NCI-H146 (cell line): ENCODE measurements at regions not wholly inside any gene's neighbourhood (a gene's known extent, or its start where the extent isn't known, plus 50 kb on each side); places are given as distances from the start of the nearest gene placed in this dataset.

Source experiments
- DNase-seq: peaks from one replicate; lab custom pipeline; 2025; lab: John Stamatoyannopoulos, UW

DNA sequence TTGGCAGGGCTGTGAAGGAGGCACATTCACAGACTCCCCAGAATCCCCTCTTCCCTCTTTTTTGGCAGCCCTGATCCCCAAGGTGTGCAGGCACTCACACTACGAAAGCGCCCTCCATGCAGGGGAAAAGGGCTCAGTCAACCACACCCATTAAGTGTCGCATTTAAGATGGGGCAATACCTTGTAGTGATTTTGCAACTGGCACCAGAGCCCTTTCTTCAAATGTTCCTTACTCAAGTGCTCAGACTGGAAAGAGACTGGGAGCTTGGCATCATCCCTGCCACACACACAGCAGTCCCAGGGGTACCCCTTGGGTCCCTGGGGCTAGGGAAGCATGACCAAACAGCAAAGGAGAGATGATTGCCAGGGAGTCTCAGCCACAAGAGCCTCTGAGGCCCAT is 190.1 kb downstream of the HAUS1 start:
- no peak for DNase-seq

DNA sequence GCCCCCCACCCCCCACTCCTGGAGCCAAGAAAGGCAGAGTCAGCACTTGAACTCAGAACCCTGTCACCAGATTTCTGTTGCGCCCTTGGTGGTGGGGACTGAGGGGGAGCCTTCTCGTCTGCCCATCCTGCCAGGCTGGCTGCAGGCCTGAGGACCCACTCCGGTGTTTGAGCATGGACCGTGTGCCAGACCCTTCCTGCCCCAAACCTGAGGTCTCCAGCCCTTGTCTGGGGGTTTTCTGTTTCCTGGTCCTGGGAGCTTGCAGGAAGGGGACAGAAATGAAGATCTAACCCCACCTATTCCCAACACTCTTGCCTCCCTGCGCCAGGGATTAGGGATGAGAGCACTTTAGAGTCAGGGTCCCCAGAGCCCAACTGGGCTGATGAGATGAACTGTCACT is 190.6 kb downstream of the HAUS1 start:
- no peak for DNase-seq

DNA sequence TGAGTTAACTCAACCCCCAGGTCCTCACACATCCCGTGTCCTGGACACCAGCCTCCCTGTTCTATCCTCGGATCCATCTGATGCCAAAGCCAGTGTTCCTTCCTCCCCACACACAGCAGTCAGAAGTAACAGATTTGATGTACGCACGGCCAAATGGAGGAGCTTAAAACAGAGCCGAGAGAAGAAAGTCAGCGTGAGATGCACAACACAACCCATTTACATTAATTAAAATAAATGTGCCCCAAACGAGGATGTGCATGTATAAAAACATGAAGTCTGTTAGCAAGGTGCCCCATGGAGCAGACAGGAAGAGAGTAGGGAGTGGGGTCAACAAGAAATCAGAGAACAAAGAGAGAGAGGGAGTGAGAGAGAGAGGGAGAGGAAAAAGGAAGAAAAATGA is 191.2 kb downstream of the HAUS1 start:
- DNase-seq = no peak

DNA sequence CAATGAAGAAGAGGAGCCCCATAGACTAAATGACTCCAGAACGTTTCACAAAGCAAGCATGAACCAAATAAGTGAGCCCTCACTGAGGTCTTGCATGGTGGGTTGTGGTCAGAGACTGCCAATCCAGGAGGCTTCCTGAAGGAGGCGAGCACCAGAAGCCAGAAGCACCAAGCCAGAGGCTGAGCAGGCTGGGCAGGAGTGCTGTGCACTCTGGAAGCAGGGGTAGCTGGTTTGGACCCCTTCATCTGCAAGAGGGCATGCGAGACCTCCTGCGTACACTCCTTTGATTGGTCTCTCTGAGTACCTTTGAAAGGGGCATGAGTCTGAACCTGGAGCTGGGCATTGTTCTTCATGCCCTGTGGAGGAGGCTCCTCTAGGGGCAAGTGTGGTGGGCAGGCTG is 192.5 kb downstream of the HAUS1 start:
- DNase-seq = no peak

DNA sequence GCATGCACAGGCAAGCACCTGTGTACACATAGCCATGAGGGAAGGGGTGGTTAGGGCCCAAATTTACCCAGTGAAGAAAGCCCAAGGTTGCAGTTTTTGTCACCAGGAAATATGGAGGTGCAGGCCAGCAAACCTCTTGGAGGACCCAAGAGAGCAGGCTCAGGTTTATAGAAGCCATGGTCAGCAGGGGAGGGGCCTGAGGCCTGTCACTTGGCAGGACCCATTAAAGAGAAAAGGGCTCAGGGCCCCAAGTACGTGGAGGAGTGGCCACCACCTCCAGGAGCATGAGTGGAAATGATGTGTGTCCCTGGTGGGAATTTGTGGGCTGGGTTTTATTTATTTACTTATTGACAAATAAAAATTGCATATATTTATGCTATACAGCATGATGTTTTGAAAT is 192.9 kb downstream of the HAUS1 start:
- DNase-seq = no peak

DNA sequence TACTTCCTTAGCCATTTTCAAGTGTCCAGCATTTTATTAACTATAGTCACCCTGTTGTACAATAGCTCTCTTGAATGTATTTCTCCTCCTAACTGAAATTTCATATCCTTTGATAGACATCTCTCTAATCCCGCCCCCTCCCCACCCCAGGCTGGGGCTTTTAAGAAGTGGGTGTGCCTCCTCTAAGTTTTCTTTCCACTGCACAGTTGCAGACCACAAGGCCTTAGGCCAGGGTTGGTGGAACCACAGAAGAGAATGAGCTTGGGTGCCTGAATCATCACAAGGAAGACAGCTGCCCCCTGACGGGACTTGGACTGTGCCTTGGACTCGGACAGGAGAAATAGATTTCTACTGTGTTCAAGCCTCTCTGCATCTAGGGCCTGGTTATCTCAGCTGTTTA is 193.4 kb downstream of the HAUS1 start:
- DNase-seq = no peak

DNA sequence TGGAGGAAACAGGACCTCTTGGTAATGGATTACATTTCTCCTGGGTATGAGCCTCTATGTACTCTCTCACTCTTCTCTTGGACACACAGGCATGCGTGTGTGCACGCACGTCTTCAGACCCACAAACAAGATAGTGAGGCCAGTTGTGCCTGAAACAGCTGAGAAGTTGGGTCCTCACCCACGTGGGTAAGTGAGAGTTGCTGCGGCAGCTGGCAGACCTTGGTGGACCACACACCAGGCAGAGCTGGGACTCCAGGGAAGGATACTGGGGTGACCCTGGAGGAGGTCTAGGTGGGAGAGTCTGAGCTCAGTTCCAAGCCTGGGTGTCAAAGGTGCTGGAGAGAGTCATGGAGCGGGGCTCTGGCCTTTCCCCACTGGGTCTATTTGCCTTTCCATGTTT is 194.3 kb downstream of the HAUS1 start:
- no peak for DNase-seq

DNA sequence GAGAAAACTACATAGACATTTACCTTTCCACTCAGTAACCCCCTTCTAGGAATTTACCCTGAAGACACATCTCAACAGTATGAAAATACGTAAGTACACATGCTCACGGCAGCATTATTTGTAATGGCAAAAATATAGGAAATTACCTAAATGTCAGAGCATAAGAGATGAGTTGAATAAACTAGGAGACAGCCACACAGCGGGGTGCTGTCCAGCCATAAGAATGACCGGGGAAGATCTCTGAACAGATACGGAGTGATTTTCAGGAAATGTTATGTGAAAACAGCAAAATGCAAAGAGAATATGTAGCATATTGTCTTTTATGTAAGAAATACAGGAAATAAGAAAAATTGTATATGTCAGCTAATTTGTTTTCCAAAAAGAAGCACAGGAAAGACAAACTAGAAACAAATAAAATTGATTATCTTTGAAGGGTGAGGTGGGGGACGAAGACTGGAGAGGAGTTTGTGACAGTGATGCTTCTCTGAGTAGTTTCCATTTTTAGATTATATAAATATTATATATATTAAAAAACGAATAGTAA is 195.4 kb downstream of the HAUS1 start:
- DNase-seq = no peak

DNA sequence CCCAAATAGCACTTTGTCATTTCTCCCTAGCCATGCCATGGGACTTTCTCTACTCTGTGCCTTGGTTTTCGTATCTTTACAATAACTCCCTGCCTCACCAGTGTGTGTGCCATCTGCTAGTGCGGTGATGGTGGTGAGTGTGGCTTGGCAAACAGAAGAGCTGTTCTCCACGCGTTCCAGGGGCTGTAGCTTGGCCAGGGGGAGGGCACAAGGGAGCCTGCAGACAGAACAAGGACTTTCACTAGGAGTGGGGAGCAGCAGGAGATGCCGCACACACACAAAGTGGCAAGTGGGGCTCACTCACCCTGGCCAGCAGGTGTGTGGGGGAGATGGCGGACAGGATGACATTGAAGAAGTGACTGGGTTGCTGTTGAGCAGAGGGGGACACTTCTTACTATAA is 196.9 kb downstream of the HAUS1 start:
- DNase-seq = peak; percentile 64

DNA sequence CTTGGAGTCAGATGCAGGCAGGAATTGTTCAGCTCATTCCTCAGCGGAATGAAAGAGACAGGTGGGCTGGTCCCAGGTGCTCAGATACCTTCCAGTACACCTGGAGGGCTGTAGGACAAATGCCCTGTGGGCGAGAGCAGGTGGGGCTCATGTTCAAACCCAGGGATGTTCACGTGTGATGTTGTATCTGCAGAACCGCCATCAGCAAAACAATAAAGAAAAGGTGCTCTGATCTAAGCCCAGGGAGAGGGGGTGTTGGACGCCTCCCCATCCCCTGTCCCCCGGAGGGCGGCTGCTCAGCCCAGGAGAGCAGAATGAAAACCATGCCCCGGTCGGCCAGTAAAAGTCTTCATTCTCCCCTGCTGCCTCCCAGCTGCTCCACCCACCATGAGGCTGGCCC is 197.4 kb downstream of the HAUS1 start:
- peak; percentile 90 for DNase-seq

DNA sequence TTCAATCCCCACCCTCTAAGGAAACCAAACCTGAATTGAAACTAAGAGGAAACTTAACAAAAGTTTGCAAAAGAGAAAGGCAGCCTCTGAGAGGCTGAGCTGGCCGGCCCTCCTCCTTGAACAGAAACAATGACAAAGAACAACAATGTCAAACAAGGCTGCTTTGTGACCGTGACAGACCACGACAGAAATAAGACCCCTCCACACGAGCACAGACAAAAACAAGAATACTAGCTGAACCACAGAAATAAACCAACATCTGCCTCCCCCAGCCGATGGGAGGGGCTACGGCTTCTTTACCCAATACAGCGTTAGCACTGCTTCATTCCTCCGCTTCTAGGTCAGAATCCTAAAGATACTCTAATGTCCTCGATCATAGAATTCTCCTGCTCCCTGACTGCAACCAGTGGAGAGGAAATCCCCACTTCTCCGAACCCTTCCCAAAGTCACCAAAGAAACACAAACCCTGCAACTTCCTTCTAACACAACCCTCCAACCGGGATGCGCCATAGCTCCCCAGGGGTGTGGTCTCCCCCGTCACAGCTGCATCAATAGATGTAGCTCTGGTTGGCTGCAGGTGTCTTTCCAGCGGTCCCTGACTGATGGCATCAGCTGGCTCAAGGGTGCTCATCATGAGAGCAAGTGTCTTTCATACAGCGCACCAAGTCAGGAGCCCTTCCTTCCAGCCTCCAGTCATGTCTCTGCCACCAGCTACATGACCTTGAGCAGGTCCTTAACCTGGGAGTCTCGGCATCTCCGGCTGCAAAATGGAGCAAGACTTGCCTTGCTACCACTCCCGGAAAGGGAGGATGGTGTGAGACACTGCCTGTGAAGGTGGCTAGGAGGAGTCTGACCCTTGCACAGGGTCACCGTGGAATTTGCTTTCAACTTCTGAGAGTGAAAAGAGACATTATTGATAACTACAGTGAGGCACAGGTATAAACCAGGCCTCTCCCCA is 198.6 kb downstream of the HAUS1 start:
- DNase-seq = peak; percentile 43

DNA sequence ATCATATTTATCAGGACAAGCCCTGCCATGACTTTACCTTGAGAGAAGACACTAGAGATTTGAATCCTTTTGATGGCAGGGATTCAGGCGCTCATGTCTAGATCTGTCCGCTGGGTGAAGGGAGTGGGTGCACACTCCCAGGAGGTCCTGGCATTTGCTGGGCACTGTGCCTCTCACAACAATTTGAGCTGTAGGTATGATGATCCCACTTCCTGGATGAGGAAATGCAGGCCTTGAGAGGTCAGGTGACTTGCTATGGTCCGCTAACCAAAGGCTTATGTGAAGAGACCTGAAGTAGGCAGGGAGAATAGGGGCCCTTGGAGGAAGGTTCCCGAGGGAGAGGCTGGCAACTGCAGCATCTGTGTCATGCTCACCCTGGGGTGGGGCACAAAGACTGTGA is 206.1 kb downstream of the HAUS1 start:
- no peak for DNase-seq

DNA sequence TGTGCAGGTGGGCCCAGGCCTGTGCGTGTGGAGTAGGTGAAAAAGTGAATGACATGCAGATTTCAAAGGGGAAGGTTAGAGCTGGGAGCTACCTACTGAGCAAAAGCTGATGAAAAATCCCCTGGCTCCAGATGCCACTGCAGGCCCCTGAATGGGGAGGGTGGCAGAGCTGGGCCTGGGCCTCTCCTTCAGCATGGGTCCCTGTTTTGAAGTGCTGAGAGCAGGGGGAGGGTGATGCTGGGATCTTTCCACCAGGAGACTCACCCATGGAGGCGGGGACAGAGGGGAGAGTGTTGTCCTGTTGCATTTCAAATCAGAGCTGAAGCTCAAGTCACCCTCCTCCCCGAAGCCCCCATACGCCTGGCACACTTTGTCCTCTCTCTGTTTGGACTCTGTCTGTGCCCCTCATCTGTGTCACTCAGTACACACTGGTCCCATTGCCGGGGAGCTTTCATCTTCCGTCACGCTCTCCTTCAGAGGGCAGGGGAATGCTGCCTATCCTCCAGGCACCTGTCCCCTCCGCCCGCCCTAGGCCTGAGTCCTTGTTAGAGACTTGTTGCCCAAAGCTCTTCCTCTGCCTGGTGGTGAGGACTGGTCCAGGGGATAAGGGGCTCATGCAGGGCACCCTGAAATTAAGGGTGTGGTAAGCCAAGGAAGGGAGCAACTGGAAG is 206.6 kb downstream of the HAUS1 start:
- no peak for DNase-seq

DNA sequence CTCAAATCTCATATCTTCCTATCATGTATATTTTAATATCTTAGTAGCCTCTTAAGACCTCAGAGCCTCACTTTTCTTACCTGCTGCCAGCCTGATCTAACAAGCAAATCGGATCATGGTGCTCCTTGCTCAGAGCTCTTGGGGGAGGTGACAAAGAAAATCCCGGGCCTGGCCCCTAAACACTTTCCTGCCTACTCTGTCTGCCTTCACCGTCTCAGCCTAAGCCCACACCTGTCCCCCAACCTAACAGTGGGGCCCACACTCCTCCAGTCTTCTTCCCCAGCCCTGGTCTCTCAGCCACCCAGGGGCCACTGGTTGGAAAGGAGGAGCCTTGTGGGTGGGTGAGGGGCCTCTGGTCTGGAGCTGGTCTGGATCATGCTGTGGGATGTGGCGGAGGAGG is 207.3 kb downstream of the HAUS1 start:
- DNase-seq = no peak

DNA sequence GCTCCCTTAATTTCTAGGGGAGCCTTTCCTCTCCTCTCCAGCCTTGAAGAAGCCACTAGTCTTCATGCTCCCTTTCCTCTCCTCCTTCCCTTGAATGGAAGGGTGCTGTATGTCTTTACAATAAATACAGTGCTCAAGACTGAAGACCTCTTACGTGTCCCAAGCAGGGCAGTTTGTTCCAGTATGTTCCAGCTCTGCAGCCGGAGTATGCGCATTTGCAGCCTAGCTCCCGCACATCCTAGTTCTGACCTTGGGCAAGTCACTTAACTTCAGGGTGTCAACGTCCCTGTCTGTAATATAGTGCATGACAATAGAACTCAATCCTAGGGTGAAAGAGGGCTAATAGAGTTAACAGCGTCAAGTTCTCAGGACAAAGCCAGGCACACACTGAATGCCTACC is 208.0 kb downstream of the HAUS1 start:
- no peak for DNase-seq

DNA sequence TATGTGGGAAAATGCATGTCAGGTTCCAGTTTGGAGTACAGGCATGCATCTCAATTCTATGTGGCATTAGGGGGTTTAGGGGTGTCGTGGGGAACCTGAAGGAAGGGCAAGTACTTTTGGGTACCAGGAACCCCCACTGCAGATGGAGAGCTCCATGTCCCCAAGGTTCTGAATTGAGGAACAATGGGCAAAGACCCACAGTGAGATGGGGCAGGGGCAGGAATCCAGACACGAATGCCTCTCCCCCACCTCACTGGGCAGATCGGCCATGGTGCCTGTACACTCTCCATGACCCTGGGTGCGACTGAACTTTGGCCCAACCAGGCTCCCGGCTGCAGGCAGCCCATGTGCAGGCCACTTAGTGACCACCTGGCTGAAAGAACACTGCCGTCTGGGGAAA is 209.3 kb downstream of the HAUS1 start:
- no peak for DNase-seq

DNA sequence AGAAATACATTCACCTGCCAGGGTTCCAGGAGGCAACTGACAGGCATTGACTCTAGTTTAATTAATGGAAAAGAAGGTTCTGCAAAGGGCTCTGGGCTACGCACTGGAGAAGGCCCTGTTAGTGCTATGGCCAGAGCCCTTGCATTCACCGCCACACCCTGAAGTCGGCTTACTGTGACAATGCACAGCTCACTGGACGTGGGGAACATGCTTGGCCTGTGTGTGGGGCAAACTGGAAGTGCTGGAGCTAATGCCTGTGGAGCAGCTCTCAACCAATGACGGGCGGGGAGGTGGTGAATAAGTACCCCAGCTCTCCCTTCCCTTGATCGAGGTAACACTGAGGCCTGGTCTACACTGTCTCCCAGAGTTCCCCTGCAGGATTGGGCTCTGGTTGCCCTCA is 209.8 kb downstream of the HAUS1 start:
- DNase-seq = no peak

DNA sequence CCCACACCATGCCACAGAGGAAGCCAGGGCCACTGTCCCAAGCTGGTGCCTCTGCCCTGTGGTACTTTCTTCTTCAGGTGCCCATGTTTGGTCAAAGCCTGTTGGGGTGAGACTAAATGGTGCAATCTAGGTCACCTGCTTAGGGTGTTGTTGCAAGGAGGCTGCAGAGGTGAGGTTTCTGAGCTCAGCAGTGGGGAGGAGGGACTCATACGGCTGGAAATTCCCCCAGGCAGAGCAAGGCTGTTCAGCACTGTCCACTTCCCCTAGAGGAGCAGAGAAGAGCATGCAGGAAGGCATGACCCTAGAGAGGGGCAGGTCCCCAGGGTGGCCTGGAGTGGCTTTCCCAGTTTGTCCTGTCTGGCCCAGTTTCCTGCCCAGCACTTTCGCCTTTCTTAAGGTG is 211.0 kb downstream of the HAUS1 start:
- DNase-seq = no peak

DNA sequence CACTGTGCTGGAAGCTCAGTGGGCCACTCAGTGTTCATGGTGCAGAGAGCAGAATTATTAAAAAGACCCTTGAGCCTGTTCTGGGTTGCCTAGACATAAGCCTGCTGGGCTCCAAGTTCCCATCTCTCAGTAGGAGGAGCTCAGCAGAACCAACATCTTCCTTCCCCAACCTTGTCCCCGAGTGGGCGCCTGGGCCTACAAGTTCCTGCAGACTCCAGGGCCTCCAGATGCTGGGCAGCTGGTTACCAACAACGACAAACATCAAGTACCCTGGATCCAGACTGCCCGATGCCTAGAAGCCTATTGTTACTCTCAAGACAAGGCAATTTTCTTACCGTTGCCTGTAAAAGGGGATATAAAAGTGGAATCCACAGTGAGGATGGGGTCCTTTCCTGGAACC is 214.2 kb downstream of the HAUS1 start:
- no peak for DNase-seq

DNA sequence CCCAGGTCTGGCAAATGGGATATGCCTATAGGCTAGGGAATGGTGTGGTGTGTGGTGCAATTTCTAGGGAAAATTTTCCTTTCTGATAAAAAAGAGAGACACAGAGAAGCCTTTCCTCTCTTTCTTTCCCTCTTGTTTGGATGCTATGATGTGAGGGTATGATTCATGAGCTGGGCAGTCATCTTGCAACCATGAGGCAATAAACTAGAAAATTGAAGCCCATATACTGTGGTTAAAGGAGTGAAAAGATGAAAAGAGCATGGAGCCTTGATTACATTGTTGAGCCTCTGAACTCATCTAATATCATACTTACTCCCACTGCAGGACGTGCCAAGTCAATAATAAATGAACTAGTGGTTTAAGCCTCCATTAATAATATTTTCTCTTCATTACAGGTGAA is 215.6 kb downstream of the HAUS1 start:
- no peak for DNase-seq

DNA sequence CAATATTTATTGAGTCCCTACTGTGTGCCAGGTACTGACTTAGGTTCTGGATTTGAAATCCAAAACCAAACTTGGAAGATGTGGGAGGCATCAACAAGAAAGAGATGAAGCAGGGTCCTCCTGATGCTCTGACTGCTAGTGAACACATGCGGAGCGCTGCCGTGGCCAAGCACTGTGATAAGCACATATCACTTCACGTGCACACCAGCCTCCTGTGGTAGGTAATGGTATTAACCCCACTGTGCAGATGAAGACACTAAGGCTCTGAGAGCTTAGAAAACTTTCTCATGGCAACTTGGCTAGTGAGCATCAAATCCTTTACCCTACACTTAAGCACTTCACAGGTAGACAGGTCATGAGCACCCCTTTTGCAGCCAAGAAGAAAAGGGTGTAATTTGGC is 216.1 kb downstream of the HAUS1 start:
- DNase-seq = no peak

DNA sequence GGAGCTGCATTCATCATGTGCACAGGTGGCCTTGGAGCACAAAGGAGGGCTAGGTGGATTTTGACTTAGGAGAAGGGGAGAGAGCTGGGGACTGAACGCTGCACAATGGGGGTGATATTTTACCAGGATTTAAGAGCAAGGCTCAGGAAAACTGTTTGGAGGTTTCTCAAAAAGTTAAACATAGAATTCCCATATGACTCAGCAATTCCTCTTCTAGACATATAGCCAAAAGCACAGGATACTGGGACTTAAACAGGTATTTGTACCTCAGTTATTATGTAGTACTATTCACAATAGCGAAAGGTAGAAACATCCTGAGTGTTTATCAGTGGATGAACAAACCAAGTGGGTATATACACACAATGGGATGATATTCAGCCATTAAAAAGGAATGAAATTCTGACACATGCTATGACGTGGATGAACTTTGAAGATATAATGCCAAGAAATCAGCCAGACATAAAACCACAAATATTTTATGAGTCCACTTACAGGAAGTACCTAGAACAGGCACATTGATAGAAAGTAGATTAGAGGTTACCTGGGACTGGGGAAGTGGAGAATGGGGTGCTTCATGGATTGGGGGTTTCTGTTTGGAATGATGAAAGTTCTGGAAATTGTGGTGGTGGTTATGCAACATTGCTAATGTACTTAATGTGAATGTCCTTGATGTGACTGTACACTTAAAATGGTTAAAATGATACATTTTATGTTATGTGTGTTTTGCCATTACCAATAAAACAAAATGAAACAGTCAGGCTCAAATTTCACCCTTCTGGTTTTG is 216.9 kb downstream of the HAUS1 start:
- DNase-seq = no peak

DNA sequence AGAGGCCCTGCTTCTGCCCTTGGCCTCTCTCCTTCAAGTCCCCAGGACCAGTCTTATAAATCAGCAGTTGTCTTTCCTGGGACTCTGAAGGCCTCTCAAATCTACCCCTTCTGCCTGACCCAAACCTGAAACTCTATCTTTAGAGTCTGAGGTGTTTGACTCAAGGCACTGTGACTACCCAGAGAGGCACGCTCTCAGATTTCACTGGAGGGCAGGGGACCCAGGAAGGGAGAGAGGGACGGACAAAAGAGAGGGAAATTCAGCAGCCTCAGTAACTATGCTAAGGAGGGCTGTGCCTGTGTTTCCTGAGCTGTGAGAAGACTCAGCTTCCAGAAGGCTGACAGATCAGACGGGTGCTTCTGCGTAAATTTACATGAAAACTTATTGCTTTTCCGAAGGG is 217.8 kb downstream of the HAUS1 start:
- no peak for DNase-seq
